Coronary artery (tissue), 2 donors: ENCODE measurements at regions not wholly inside any gene's neighbourhood (a gene's known extent, or its start where the extent isn't known, plus 50 kb on each side); places are given as distances from the start of the nearest gene placed in this dataset.

Experiments used
- DNase-seq: peaks from one replicate; pipeline ENCODE4 v3.0.0-alpha.2; 2017; ENCODE audit warnings: low spot score
- H3K27ac ChIP-seq, 2 donors: fragments of 200-600 bp; sonication (generic); one replicate each; pipeline ENCODE4 v1.5.1; 2016 to 2019
- H3K4me3 ChIP-seq: fragments of 200-600 bp; sonication (generic); 2 replicates; pipeline ENCODE4 v1.5.1; 2016; ENCODE audit warnings: mild to moderate bottlenecking, moderate library complexity
- TF ChIP-seq, protein P1 (sequence below): fragments of 200-600 bp; sonication (generic); IDR thresholded peaks from one replicate; pipeline ENCODE4 v1.5.1; 2019; ENCODE audit warnings: antibody characterized with exemption

DNA sequence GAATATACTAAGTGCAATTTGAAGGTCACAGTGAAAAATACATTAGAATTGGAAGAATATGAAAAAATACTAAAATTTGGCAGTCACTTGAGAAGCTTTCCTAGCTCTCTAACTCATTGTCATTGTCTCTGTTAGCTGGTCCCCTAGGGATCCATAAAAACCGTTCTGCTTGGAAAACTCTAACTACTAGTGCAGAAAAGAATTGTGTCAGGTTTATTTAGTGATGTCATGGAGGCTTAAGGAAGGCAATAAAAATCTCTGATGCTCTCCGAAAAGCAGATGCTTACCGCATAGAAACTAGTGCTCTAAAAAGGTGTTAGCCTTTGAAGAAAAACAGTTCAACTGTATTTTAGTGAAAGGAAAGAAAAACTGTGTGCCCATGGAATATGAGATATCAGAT, 150.1 kb upstream of the DLGAP1 start:
- Histone ChIP-seq H3K4me3 (no peak overlapping the region), H3K27ac (no peak overlapping the region)
- TF ChIP-seq, protein P1, sequence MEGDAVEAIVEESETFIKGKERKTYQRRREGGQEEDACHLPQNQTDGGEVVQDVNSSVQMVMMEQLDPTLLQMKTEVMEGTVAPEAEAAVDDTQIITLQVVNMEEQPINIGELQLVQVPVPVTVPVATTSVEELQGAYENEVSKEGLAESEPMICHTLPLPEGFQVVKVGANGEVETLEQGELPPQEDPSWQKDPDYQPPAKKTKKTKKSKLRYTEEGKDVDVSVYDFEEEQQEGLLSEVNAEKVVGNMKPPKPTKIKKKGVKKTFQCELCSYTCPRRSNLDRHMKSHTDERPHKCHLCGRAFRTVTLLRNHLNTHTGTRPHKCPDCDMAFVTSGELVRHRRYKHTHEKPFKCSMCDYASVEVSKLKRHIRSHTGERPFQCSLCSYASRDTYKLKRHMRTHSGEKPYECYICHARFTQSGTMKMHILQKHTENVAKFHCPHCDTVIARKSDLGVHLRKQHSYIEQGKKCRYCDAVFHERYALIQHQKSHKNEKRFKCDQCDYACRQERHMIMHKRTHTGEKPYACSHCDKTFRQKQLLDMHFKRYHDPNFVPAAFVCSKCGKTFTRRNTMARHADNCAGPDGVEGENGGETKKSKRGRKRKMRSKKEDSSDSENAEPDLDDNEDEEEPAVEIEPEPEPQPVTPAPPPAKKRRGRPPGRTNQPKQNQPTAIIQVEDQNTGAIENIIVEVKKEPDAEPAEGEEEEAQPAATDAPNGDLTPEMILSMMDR = no peak
- DNase-seq = no peak

DNA sequence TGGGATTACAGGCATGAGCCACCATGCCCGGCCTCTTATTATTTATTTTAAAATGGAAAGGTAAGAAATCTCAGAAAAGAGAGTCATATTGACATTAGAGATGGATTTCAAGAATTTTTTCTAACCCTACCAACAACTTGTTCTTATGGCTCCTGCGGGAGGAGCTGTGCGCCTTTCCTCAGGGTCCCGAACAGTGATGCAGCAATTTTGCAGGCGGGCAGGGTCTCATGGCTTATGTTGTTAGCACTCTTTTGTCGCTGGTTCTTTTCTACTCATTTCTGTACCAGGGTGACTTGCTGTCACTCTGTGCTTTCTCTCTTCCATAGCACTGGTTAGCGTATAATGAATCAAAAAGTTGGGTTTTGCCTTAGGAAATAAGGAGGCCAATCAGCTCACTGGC, 148.8 kb upstream of the DLGAP1 start:
- DNase-seq = no peak
- Histone ChIP-seq H3K4me3 (no peak overlapping the region), H3K27ac (no peak overlapping the region)
- TF ChIP-seq, protein P1 = no peak

DNA sequence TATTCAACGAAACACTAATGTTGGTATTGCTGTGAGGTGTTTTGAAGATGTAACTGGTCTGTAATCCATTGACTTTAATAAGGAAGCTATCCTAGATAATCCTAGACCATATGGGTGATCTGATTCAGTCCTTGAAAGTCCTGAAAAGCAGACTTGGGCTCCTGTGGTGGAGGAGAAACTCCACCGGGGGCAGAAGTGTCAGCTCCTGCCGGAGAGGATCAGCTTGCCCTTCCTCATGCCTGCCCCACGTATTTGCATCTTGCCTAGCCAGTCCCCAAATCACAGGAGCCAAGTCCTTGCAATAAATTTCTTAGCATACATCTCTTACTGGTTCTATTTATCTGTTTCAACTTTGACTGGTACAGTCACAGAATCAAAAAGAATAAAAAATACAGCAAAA, 144.2 kb upstream of the DLGAP1 start:
- no peak for DNase-seq
- H3K27ac ChIP-seq = no peak overlapping the region
- TF ChIP-seq, protein P1 = no peak
- no peak overlapping the region for H3K4me3 ChIP-seq

DNA sequence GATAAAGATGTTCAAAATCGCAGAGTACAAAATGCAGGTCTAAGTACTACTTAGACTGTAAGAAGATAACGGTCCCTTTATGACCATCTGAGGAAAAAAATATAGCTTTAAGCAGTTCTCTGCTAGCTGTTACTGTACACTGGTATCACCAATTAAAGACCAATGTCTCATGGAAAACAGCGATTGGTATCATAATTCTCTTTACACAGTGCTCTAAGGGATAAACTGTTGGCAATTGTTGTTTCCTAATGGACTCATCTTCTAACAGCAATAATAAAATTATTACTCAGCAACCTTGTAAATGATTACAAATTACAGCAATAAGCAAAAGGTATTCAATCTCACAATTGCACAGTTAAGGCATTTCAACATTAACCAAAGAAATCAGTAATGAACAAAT, 142.2 kb upstream of the DLGAP1 start:
- no peak for DNase-seq
- H3K27ac ChIP-seq = no peak overlapping the region
- TF ChIP-seq, protein P1 = no peak
- no peak overlapping the region for H3K4me3 ChIP-seq

DNA sequence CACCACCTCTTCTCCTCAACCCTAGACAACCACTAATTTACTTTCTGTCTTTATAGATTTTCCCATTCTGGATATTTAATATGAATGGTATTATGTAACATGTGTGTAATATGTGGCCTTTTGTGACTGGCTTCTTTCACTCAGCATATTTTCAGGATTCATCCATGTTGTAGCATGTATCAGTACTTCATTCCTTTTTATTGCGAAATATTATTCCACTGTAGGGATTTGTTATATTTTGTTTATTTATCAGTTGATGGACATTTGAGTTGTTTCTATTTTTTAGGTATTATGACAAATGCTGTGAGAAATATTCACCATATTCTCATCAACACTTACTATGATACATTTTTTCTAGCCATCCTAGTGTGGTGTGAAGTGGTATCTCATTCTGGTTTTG, 138.8 kb upstream of the DLGAP1 start:
- Histone ChIP-seq H3K27ac (no peak overlapping the region), H3K4me3 (no peak overlapping the region)
- no peak for DNase-seq
- TF ChIP-seq, protein P1 = no peak

DNA sequence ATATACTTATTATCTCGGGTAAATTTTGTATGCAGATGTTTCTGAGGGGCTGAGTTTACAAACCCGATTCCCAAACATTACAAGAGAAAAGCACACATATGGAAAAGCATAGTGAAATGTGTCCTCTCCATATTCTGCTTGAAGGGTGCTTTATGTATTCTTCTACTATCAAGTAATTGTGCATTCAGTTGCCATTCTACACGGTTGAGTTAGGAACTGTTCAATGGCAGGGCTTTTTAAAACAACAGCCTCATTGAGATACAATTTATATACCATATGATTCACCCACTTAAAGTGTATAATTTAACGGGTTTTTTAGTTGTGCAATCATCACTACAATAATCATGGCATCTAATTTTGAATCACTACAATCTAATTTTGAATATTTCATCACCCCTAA, 138.4 kb upstream of the DLGAP1 start:
- H3K4me3 ChIP-seq = no peak overlapping the region
- TF ChIP-seq, protein P1 = no peak
- no peak overlapping the region for H3K27ac ChIP-seq
- no peak for DNase-seq

DNA sequence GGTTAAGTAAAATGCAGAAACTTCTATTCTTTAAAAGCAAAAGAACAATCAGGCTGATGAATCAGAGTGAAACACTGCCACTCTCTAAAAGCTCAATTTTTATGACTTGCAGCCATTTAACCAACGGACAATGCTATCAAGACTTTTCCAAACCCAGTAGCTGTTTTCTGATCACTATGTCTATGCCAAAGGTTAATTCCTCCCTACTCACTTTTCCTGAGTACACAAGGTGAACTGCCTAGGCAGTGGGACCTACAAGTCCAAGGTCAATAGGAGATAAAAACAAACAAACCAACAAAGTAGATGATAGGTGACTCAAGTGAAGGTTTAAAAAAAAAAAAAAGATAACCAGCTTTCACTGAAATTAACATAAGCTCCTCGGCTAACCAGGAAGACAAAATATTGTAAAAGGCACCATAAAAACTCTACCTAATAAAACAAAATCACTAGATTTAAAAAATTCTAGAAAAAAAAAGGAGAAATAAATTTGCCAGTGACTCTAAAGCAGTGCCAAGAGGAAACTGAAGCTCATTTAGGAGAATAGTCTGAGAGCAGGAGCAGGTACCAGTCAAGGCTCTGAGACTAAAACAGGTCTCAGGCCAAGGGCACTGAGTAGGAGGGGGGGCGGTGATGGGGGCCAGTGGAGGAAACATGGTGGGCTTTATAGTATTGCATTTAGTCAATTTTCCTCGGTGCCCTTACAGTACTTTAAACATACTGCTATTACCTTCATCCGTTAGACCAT, 134.1 kb upstream of the DLGAP1 start:
- no peak for DNase-seq
- no peak overlapping the region for H3K27ac ChIP-seq

More for the DNA sequence above, 134.1 kb upstream of the DLGAP1 start:
- no peak overlapping the region for H3K4me3 ChIP-seq
- TF ChIP-seq, protein P1 = no peak
